SK-N-SH treated with all-trans-retinoic acid at 6 μM for 48 hours (cell line): ENCODE measurements at regions not wholly inside any gene's neighbourhood (a gene's known extent, or its start where the extent isn't known, plus 50 kb on each side); places are given as distances from the start of the nearest gene placed in this dataset.

Source experiments
- ARNTL ChIP-seq: fragments of 450-650 bp; formaldehyde crosslinking; IDR thresholded peaks from 2 replicates; pipeline ENCODE4 v1.5.0; 2020; ENCODE audit warnings: low read depth, mild to moderate bottlenecking, moderate library complexity, borderline replicate concordance
- BACH2 ChIP-seq: fragments of 250-450 bp; sonication (Bioruptor Pico); IDR thresholded peaks from 2 replicates; pipeline ENCODE4 v1.9.0; 2021; ENCODE audit warnings: mild to moderate bottlenecking, borderline replicate concordance
- CSDC2 ChIP-seq: fragments of 250-450 bp; sonication (Bioruptor Pico); IDR thresholded peaks from 2 replicates; pipeline ENCODE4 v1.5.0; 2020; ENCODE audit warnings: mild to moderate bottlenecking, moderate library complexity
- ESRRG ChIP-seq: fragments of 250-450 bp; sonication (Bioruptor Pico); IDR thresholded peaks from 2 replicates; pipeline ENCODE4 v1.6.1; 2021; ENCODE audit warnings: mild to moderate bottlenecking
- ISL1 ChIP-seq: fragments of 250-450 bp; sonication (Bioruptor Pico); IDR thresholded peaks from 2 replicates; pipeline ENCODE4 v2.1.2; 2022; ENCODE audit warnings: mild to moderate bottlenecking, moderate library complexity
- RARB ChIP-seq: fragments of 250-450 bp; sonication (Bioruptor Pico); IDR thresholded peaks from 2 replicates; pipeline ENCODE4 v1.8.0; 2021; ENCODE audit warnings: mild to moderate bottlenecking, moderate library complexity
- SNAI2 ChIP-seq: fragments of 250-450 bp; sonication (Bioruptor Pico); IDR thresholded peaks from 2 replicates; pipeline ENCODE4 v1.5.0; 2020; ENCODE audit warnings: mild to moderate bottlenecking, moderate library complexity
- TOX ChIP-seq: fragments of 250-450 bp; sonication (Bioruptor Pico); IDR thresholded peaks from 2 replicates; pipeline ENCODE4 v1.8.0; 2021; ENCODE audit warnings: mild to moderate bottlenecking, moderate library complexity, borderline replicate concordance
- ZC3H10 ChIP-seq: fragments of 250-450 bp; sonication (Bioruptor Pico); IDR thresholded peaks from 2 replicates; pipeline ENCODE4 v1.5.1; 2021; ENCODE audit warnings: mild to moderate bottlenecking, moderate library complexity
- ZFP30 ChIP-seq: fragments of 450-650 bp; formaldehyde crosslinking; IDR thresholded peaks from 2 replicates; pipeline ENCODE4 v1.5.0; 2022; ENCODE audit warnings: mild to moderate bottlenecking, moderate library complexity
- TF ChIP-seq, protein P1 (sequence below): fragments of 250-450 bp; sonication (Bioruptor Pico); IDR thresholded peaks from 2 replicates; pipeline ENCODE4 v1.8.0; 2020; ENCODE audit warnings: mild to moderate bottlenecking, moderate library complexity, borderline replicate concordance
- TF ChIP-seq, protein P2 (sequence below): fragments of 250-450 bp; sonication (Bioruptor Pico); IDR thresholded peaks from 2 replicates; pipeline ENCODE4 v1.5.0; 2020; ENCODE audit warnings: mild to moderate bottlenecking, moderate library complexity
- TF ChIP-seq, protein P3 (sequence below): fragments of 250-450 bp; sonication (Bioruptor Pico); IDR thresholded peaks from 2 replicates; pipeline ENCODE4 v1.8.0; 2021; ENCODE audit warnings: low read depth, mild to moderate bottlenecking, moderate library complexity, borderline replicate concordance

DNA sequence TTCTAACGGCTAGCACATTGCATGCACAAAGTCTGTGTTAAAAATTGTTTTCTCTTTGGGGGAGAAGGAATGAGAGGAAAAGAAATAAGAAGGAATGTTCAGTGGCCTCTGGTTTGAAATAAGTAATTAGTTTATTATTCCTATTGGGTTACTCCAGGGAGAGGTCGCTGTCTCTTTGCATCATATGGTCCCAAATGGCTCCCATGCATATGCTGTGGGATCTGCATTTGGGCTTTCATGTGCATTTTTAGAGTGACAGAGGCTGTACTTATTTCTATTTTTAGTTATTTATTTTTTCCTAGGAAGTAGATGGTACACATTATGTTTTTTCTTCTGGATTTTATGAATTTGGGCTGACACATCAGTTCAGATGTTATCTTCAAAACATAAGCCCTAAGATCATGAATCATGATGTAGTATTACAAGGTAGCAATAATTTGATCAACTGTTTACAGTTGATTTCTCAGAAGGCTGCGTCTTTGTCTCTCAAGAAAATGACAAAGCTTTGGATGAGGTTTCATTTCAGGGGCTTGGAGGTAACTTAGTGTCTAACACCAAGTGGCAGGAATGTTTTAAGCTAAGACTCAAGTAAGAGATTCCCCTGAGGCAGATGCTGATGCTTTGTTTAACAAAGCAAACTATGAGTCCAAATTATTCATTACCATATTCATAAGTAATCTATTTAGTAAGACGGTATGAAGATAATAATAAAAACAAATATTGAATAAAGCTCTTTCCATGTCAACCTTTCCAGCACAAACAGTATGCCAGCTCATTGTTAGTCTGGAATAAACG, 247.7 kb downstream of the NSUN3 start:
- TF ChIP-seq RARB (CRISPR knock-in tag) (no peak), CSDC2 (CRISPR knock-in tag) (no peak), ZC3H10 (CRISPR knock-in tag) (no peak), ISL1 (no peak), BACH2 (CRISPR knock-in tag) (no peak), SNAI2 (no peak), TOX (CRISPR knock-in tag) (no peak), ARNTL (CRISPR knock-in tag) (no peak), ZFP30 (CRISPR knock-in tag) (no peak), ESRRG (CRISPR knock-in tag) (no peak)
- TF ChIP-seq, protein P1, sequence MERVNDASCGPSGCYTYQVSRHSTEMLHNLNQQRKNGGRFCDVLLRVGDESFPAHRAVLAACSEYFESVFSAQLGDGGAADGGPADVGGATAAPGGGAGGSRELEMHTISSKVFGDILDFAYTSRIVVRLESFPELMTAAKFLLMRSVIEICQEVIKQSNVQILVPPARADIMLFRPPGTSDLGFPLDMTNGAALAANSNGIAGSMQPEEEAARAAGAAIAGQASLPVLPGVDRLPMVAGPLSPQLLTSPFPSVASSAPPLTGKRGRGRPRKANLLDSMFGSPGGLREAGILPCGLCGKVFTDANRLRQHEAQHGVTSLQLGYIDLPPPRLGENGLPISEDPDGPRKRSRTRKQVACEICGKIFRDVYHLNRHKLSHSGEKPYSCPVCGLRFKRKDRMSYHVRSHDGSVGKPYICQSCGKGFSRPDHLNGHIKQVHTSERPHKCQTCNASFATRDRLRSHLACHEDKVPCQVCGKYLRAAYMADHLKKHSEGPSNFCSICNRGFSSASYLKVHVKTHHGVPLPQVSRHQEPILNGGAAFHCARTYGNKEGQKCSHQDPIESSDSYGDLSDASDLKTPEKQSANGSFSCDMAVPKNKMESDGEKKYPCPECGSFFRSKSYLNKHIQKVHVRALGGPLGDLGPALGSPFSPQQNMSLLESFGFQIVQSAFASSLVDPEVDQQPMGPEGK (CRISPR knock-in tag): no peak
- TF ChIP-seq, protein P2, sequence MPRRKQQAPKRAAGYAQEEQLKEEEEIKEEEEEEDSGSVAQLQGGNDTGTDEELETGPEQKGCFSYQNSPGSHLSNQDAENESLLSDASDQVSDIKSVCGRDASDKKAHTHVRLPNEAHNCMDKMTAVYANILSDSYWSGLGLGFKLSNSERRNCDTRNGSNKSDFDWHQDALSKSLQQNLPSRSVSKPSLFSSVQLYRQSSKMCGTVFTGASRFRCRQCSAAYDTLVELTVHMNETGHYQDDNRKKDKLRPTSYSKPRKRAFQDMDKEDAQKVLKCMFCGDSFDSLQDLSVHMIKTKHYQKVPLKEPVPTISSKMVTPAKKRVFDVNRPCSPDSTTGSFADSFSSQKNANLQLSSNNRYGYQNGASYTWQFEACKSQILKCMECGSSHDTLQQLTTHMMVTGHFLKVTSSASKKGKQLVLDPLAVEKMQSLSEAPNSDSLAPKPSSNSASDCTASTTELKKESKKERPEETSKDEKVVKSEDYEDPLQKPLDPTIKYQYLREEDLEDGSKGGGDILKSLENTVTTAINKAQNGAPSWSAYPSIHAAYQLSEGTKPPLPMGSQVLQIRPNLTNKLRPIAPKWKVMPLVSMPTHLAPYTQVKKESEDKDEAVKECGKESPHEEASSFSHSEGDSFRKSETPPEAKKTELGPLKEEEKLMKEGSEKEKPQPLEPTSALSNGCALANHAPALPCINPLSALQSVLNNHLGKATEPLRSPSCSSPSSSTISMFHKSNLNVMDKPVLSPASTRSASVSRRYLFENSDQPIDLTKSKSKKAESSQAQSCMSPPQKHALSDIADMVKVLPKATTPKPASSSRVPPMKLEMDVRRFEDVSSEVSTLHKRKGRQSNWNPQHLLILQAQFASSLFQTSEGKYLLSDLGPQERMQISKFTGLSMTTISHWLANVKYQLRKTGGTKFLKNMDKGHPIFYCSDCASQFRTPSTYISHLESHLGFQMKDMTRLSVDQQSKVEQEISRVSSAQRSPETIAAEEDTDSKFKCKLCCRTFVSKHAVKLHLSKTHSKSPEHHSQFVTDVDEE: no peak
- TF ChIP-seq, protein P3, sequence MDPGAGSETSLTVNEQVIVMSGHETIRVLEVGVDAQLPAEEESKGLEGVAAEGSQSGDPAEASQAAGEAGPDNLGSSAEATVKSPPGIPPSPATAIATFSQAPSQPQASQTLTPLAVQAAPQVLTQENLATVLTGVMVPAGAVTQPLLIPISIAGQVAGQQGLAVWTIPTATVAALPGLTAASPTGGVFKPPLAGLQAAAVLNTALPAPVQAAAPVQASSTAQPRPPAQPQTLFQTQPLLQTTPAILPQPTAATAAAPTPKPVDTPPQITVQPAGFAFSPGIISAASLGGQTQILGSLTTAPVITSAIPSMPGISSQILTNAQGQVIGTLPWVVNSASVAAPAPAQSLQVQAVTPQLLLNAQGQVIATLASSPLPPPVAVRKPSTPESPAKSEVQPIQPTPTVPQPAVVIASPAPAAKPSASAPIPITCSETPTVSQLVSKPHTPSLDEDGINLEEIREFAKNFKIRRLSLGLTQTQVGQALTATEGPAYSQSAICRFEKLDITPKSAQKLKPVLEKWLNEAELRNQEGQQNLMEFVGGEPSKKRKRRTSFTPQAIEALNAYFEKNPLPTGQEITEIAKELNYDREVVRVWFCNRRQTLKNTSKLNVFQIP (CRISPR knock-in tag): no peak
